Trophoblast cell (in vitro differentiated cells and primary cell): ENCODE measurements at regions not wholly inside any gene's neighbourhood (a gene's known extent, or its start where the extent isn't known, plus 50 kb on each side); places are given as distances from the start of the nearest gene placed in this dataset.

ENCODE experiments used
- DNase-seq, 2 donors: peaks; one replicate each; pipeline ENCODE4 v3.0.0-alpha.2; 2016
- H2AFZ ChIP-seq: 2 replicates; pipeline ENCODE4 v1.6.1; 2013; ENCODE audit warnings: low read length, moderate library complexity, mild to moderate bottlenecking; ENCODE audit not compliant: insufficient read depth, poor library complexity
- H2AK5ac ChIP-seq: 2 replicates; pipeline ENCODE4 v1.6.1; 2013; ENCODE audit warnings: mild to moderate bottlenecking, low read length
- H2BK120ac ChIP-seq: 2 replicates; pipeline ENCODE4 v1.6.1; 2013; ENCODE audit warnings: low read length, mild to moderate bottlenecking, moderate library complexity; ENCODE audit not compliant: insufficient read depth, poor library complexity
- H2BK12ac ChIP-seq: 2 replicates; pipeline ENCODE4 v1.6.1; 2013; ENCODE audit warnings: mild to moderate bottlenecking, low read length, moderate library complexity
- H2BK5ac ChIP-seq: 2 replicates; pipeline ENCODE4 v1.6.1; 2013; ENCODE audit warnings: low read length, low read depth, moderate library complexity, mild to moderate bottlenecking; ENCODE audit not compliant: poor library complexity
- H3K14ac ChIP-seq: 2 replicates; pipeline ENCODE4 v1.6.1; 2013; ENCODE audit warnings: mild to moderate bottlenecking, low read length
- H3K18ac ChIP-seq: 2 replicates; pipeline ENCODE4 v1.6.1; 2013; ENCODE audit warnings: mild to moderate bottlenecking, low read length
- H3K23ac ChIP-seq: 2 replicates; pipeline ENCODE4 v1.6.1; 2013; ENCODE audit warnings: low read length
- H3K27ac ChIP-seq: 2 replicates; pipeline ENCODE4 v1.5.1; 2013; ENCODE audit warnings: low read depth, mild to moderate bottlenecking, inconsistent platforms, low read length, moderate library complexity
- H3K27me3 ChIP-seq: 2 replicates; pipeline ENCODE4 v1.6.1; 2013; ENCODE audit warnings: inconsistent platforms, mild to moderate bottlenecking, low read length, moderate library complexity; ENCODE audit not compliant: insufficient read depth
- H3K36me3 ChIP-seq, 2 experiments: 1 replicate in 1 of 2; 2 replicates in 1 of 2; pipeline ENCODE4 v1.6.1; 2013; ENCODE audit warnings: low read length in 2 of 2, mild to moderate bottlenecking in 2 of 2, moderate library complexity in 1 of 2; ENCODE audit not compliant: insufficient read depth in 2 of 2, control insufficient read depth in 1 of 2
- H3K4ac ChIP-seq: 2 replicates; pipeline ENCODE4 v1.6.1; 2013; ENCODE audit warnings: low read depth, mild to moderate bottlenecking, low read length, moderate library complexity
- H3K4me1 ChIP-seq, 2 experiments: 1 replicate in 1 of 2; 2 replicates in 1 of 2; pipeline ENCODE4 v1.6.1; 2013; ENCODE audit warnings: low read length in 2 of 2, mild to moderate bottlenecking in 2 of 2, moderate library complexity in 1 of 2; ENCODE audit not compliant: insufficient read depth in 2 of 2, control insufficient read depth in 1 of 2
- H3K4me2 ChIP-seq: 2 replicates; pipeline ENCODE4 v1.6.1; 2013; ENCODE audit warnings: inconsistent platforms, mild to moderate bottlenecking, low read length, moderate library complexity
- H3K4me3 ChIP-seq: 2 replicates; pipeline ENCODE4 v1.5.1; 2013; ENCODE audit warnings: mild to moderate bottlenecking, low read depth, low read length, inconsistent platforms
- H3K79me1 ChIP-seq: one replicate; pipeline ENCODE4 v1.6.1; 2013; ENCODE audit warnings: low read length
- H3K79me2 ChIP-seq: 2 replicates; pipeline ENCODE4 v1.6.1; 2013; ENCODE audit warnings: low read length, mild to moderate bottlenecking; ENCODE audit not compliant: control insufficient read depth, insufficient read depth, poor library complexity
- H3K9ac ChIP-seq: 2 replicates; pipeline ENCODE4 v1.6.1; 2013; ENCODE audit warnings: mild to moderate bottlenecking, low read length
- H3K9me3 ChIP-seq: 2 replicates; pipeline ENCODE4 v1.6.1; 2013; ENCODE audit warnings: low read depth, mild to moderate bottlenecking, control low read depth, inconsistent platforms, low read length; ENCODE audit not compliant: insufficient read depth
- H4K12ac ChIP-seq: 2 replicates; pipeline ENCODE4 v1.6.1; 2013; ENCODE audit warnings: low read depth, mild to moderate bottlenecking, low read length, moderate library complexity
- H4K8ac ChIP-seq: 2 replicates; pipeline ENCODE4 v1.6.1; 2013; ENCODE audit warnings: low read depth, mild to moderate bottlenecking, low read length, moderate library complexity
- H4K91ac ChIP-seq: one replicate; pipeline ENCODE4 v1.6.1; 2013; ENCODE audit warnings: low read depth, mild to moderate bottlenecking, low read length, moderate library complexity
- WGBS: extraction: QIAGEN DNeasy Blood & Tissue Kit; methylation state at CpG from one replicate; pipeline ENCODE4 v1.1.7; 2013; ENCODE audit warnings: missing lambda C conversion rate; ENCODE audit not compliant: insufficient read length, insufficient coverage; ENCODE audit errors: extremely low coverage; 5-methylcytosine and 5-hydroxymethylcytosine counted together

- no peaks in the 10 kb centered on the region for H3K36me3 ChIP-seq
- WGBS, result no CpG with 5 or more reads among the region's 4 CpGs
- no peaks in the 10 kb centered on the region for H3K9me3 ChIP-seq
- H4K12ac ChIP-seq, result no peak overlapping the region
- no peak overlapping the region for H4K8ac ChIP-seq
- H3K4me2 ChIP-seq, result no peak overlapping the region
- H2BK12ac ChIP-seq, result no peak overlapping the region
- H3K18ac ChIP-seq, result no peak overlapping the region
- H3K27ac ChIP-seq, result no peak overlapping the region
- no peaks in the 10 kb centered on the region for H3K79me1 ChIP-seq
- no peak for DNase-seq
- no peak overlapping the region for H2AK5ac ChIP-seq
- H3K9ac ChIP-seq, result no peak overlapping the region
- H2AFZ ChIP-seq, result no peak overlapping the region
- H4K91ac ChIP-seq, result no peak overlapping the region
- H3K23ac ChIP-seq, result no peak overlapping the region
- no peak overlapping the region for H3K4me3 ChIP-seq
- no peak overlapping the region for H2BK5ac ChIP-seq
- H3K4me1 ChIP-seq, result no peaks in the 10 kb centered on the region
- H3K4ac ChIP-seq, result no peak overlapping the region
- H2BK120ac ChIP-seq, result no peak overlapping the region
- no peaks in the 10 kb centered on the region for H3K79me2 ChIP-seq
- H3K27me3 ChIP-seq, result no peaks in the 10 kb centered on the region
- H3K14ac ChIP-seq, result no peak overlapping the region
These were observed 257.9 kb upstream of the ADAMTS16 start for GRCh38 chr5:4882186-4882585.

GRCh38 chr5:4883360-4883759, 256.8 kb upstream of the ADAMTS16 start:
- Histone ChIP-seq H3K36me3 (no peaks in the 10 kb centered on the region), H4K12ac (no peak overlapping the region), H4K8ac (no peak overlapping the region), H3K27me3 (no peaks in the 10 kb centered on the region), H2BK12ac (no peak overlapping the region), H3K4me1 (no peaks in the 10 kb centered on the region), H2BK120ac (no peak overlapping the region), H3K4me2 (no peak overlapping the region), H2AK5ac (no peak overlapping the region), H3K9me3 (no peaks in the 10 kb centered on the region), H2BK5ac (no peak overlapping the region), H3K4ac (no peak overlapping the region), H3K79me1 (no peaks in the 10 kb centered on the region), H3K18ac (no peak overlapping the region), H3K79me2 (no peaks in the 10 kb centered on the region), H3K23ac (no peak overlapping the region), H3K14ac (no peak overlapping the region), H2AFZ (no peak overlapping the region), H3K4me3 (no peak overlapping the region), H3K27ac (no peak overlapping the region), H4K91ac (no peak overlapping the region), H3K9ac (no peak overlapping the region)
- no peak for DNase-seq
- whole genome bisulfite sequencing, result no CpG with 5 or more reads among the region's 6 CpGs

- no CpG with 5 or more reads among the region's 9 CpGs for WGBS
- no peak overlapping the region for H2BK120ac ChIP-seq
- no peak overlapping the region for H2BK12ac ChIP-seq
- H3K18ac ChIP-seq, result no peak overlapping the region
- H3K4me2 ChIP-seq, result no peak overlapping the region
- no peak overlapping the region for H4K12ac ChIP-seq
- no peak overlapping the region for H3K27ac ChIP-seq
- H3K4me1 ChIP-seq, result no peaks in the 10 kb centered on the region
- H3K27me3 ChIP-seq, result no peaks in the 10 kb centered on the region
- no peak overlapping the region for H2BK5ac ChIP-seq
- no peaks in the 10 kb centered on the region for H3K9me3 ChIP-seq
- H3K79me1 ChIP-seq, result no peaks in the 10 kb centered on the region
- no peak overlapping the region for H2AK5ac ChIP-seq
- H3K23ac ChIP-seq, result no peak overlapping the region
- H4K91ac ChIP-seq, result no peak overlapping the region
- no peak overlapping the region for H3K14ac ChIP-seq
- no peaks in the 10 kb centered on the region for H3K79me2 ChIP-seq
- H2AFZ ChIP-seq, result no peak overlapping the region
- no peak for DNase-seq
- no peaks in the 10 kb centered on the region for H3K36me3 ChIP-seq
- no peak overlapping the region for H3K4ac ChIP-seq
- H3K9ac ChIP-seq, result no peak overlapping the region
- no peak overlapping the region for H3K4me3 ChIP-seq
- H4K8ac ChIP-seq, result no peak overlapping the region
These were observed 246.9 kb upstream of the ADAMTS16 start for GRCh38 chr5:4893063-4893744.

GRCh38 chr5:4896328-4896727, 243.8 kb upstream of the ADAMTS16 start:
- H3K27me3 ChIP-seq, result no peaks in the 10 kb centered on the region
- H2AK5ac ChIP-seq, result no peak overlapping the region
- H2AFZ ChIP-seq, result no peak overlapping the region
- H3K4me1 ChIP-seq, result no peaks in the 10 kb centered on the region
- H3K14ac ChIP-seq, result no peak overlapping the region
- peak; percentile 4 to 24 for DNase-seq
- H2BK5ac ChIP-seq, result no peak overlapping the region
- H3K9me3 ChIP-seq, result no peaks in the 10 kb centered on the region
- no peaks in the 10 kb centered on the region for H3K79me2 ChIP-seq
- no peak overlapping the region for H3K9ac ChIP-seq
- H4K8ac ChIP-seq, result no peak overlapping the region
- no peak overlapping the region for H3K4me2 ChIP-seq
- H3K23ac ChIP-seq, result no peak overlapping the region
- H3K4me3 ChIP-seq, result no peak overlapping the region
- no peak overlapping the region for H3K4ac ChIP-seq
- no CpG with 5 or more reads among the region's 5 CpGs for WGBS
- no peak overlapping the region for H3K18ac ChIP-seq
- H2BK12ac ChIP-seq, result no peak overlapping the region
- no peak overlapping the region for H3K27ac ChIP-seq
- no peak overlapping the region for H4K12ac ChIP-seq
- no peaks in the 10 kb centered on the region for H3K36me3 ChIP-seq
- H3K79me1 ChIP-seq, result no peaks in the 10 kb centered on the region
- H4K91ac ChIP-seq, result no peak overlapping the region
- H2BK120ac ChIP-seq, result no peak overlapping the region
